ENCODE measurements at regions not wholly inside any gene's neighbourhood (a gene's known extent, or its start where the extent isn't known, plus 50 kb on each side); places are given as distances from the start of the nearest gene placed in this dataset.

DNA sequence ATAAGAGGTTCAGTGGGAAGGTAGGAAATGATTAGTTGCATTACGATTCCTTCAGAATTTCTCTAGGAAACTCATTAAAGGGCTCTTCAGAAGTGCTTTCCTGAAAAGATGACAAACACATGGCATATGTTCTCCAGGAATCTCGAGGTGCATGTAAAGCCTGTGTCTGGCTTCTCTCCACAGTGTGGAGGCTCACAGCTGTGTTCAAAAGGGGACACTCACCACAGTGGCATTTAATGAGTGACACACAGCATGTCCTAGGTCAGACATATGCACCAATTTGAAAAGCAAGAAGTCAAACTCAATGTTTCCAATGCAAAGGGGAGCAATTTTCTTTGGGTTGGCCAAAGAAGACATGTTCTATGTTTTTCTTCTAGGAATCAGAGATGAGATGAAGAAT is 976.9 kb downstream of the MAT2B start:
- Histone ChIP-seq H3K79me2 (ENCODE audit: insufficient read depth, low read length) (no peaks in the 10 kb centered on the region), H3K9me2 (ENCODE audit: low read depth, low read length) (no peaks in the 10 kb centered on the region), H3K4me3 (ENCODE audit: low read depth, low read length, poor library complexity, severe bottlenecking) (no peak overlapping the region), H3K4me1 (ENCODE audit: insufficient read depth, low read length, severe bottlenecking) (no peaks in the 10 kb centered on the region), H3K27me3 (ENCODE audit: insufficient read depth, low read length) (no peaks in the 10 kb centered on the region), H3K36me3 (ENCODE audit: insufficient read depth, low read length) (no peaks in the 10 kb centered on the region), H3F3A (ENCODE audit: insufficient read depth, low read length) (no peaks in the 10 kb centered on the region), H4K20me1 (ENCODE audit: insufficient read depth, low read length) (no peaks in the 10 kb centered on the region), H3K27ac (ENCODE audit: low read depth, low read length, poor library complexity, severe bottlenecking) (no peak overlapping the region), H3K9ac (ENCODE audit: low read length) (no peak overlapping the region), H2AFZ (ENCODE audit: low read length) (no peak overlapping the region), H3K9me3 (ENCODE audit: low read length) (no peaks in the 10 kb centered on the region), H3K4me2 (ENCODE audit: low read length) (no peak overlapping the region)
- TF ChIP-seq EZH2 (IDR thresholded peaks at IDR 0.05; ENCODE audit: borderline replicate concordance, low read length) = no peak
- TF ChIP-seq, protein P1, sequence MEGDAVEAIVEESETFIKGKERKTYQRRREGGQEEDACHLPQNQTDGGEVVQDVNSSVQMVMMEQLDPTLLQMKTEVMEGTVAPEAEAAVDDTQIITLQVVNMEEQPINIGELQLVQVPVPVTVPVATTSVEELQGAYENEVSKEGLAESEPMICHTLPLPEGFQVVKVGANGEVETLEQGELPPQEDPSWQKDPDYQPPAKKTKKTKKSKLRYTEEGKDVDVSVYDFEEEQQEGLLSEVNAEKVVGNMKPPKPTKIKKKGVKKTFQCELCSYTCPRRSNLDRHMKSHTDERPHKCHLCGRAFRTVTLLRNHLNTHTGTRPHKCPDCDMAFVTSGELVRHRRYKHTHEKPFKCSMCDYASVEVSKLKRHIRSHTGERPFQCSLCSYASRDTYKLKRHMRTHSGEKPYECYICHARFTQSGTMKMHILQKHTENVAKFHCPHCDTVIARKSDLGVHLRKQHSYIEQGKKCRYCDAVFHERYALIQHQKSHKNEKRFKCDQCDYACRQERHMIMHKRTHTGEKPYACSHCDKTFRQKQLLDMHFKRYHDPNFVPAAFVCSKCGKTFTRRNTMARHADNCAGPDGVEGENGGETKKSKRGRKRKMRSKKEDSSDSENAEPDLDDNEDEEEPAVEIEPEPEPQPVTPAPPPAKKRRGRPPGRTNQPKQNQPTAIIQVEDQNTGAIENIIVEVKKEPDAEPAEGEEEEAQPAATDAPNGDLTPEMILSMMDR (IDR thresholded peaks at IDR 0.05; ENCODE audit: low read length) = no peak

DNA sequence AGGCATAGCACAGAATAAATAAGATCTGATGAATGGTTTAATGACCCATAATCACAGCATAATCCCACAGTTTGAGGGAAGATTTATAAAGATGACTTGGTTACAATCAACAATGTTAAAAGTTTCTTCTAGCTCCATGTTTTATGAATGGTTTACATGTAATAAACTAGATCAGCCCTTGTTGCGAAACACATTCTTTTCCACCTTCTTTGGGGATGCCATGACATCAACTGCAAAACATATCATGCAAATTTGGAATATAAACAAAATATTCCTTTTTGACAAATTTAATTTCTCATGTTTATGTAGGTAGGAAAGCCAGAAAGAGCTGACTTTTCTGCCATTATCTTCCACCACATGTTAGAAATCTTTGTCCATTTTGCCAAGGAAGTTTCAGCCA is 979.5 kb downstream of the MAT2B start:
- TF ChIP-seq, protein P1 (IDR thresholded peaks at IDR 0.05; ENCODE audit: low read length) = no peak
- no peak for TF ChIP-seq EZH2 (IDR thresholded peaks at IDR 0.05; ENCODE audit: borderline replicate concordance, low read length)
- Histone ChIP-seq H3K4me3 (ENCODE audit: low read depth, low read length, poor library complexity, severe bottlenecking) (no peak overlapping the region), H3K79me2 (ENCODE audit: insufficient read depth, low read length) (no peaks in the 10 kb centered on the region), H3K4me2 (ENCODE audit: low read length) (no peak overlapping the region), H3K27ac (ENCODE audit: low read depth, low read length, poor library complexity, severe bottlenecking) (no peak overlapping the region), H2AFZ (ENCODE audit: low read length) (no peak overlapping the region), H3F3A (ENCODE audit: insufficient read depth, low read length) (no peaks in the 10 kb centered on the region), H3K9me2 (ENCODE audit: low read depth, low read length) (no peaks in the 10 kb centered on the region), H3K27me3 (ENCODE audit: insufficient read depth, low read length) (no peaks in the 10 kb centered on the region), H4K20me1 (ENCODE audit: insufficient read depth, low read length) (no peaks in the 10 kb centered on the region), H3K9ac (ENCODE audit: low read length) (no peak overlapping the region), H3K4me1 (ENCODE audit: insufficient read depth, low read length, severe bottlenecking) (no peaks in the 10 kb centered on the region), H3K9me3 (ENCODE audit: low read length) (no peaks in the 10 kb centered on the region), H3K36me3 (ENCODE audit: insufficient read depth, low read length) (no peaks in the 10 kb centered on the region)

DNA sequence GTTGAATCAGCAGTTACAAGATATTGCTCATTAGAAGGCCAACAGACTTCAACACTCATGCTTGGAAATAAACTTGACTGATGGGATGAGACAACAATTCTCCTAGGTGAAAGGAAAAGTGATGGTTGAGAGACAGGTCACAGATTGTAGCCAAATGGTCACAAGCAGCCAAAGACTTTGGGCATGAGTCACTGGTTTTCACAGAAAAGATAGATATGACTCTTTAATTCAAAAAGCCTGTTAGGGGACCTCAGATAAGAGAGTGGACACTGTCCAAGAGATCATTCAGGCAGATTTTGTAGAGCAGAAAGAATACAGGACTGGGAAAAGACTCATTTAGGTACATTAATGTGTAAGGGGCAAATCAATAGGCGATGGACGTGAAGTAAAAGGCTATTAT is 982.5 kb downstream of the MAT2B start:
- no peak overlapping the region for H2AFZ ChIP-seq (ENCODE audit: low read length)
- H3K4me2 ChIP-seq (ENCODE audit: low read length) = no peak overlapping the region
- TF ChIP-seq EZH2 (IDR thresholded peaks at IDR 0.05; ENCODE audit: borderline replicate concordance, low read length) = no peak
- TF ChIP-seq, protein P1 (IDR thresholded peaks at IDR 0.05; ENCODE audit: low read length) = no peak
- H3K27ac ChIP-seq (ENCODE audit: low read depth, low read length, poor library complexity, severe bottlenecking) = no peak overlapping the region
- H3K36me3 ChIP-seq (ENCODE audit: insufficient read depth, low read length) = no peaks in the 10 kb centered on the region
- H3K9ac ChIP-seq (ENCODE audit: low read length) = no peak overlapping the region
- H3F3A ChIP-seq (ENCODE audit: insufficient read depth, low read length) = no peaks in the 10 kb centered on the region
- H3K9me3 ChIP-seq (ENCODE audit: low read length) = no peaks in the 10 kb centered on the region
- no peaks in the 10 kb centered on the region for H4K20me1 ChIP-seq (ENCODE audit: insufficient read depth, low read length)
- no peaks in the 10 kb centered on the region for H3K27me3 ChIP-seq (ENCODE audit: insufficient read depth, low read length)
- no peaks in the 10 kb centered on the region for H3K79me2 ChIP-seq (ENCODE audit: insufficient read depth, low read length)
- H3K4me3 ChIP-seq (ENCODE audit: low read depth, low read length, poor library complexity, severe bottlenecking) = no peak overlapping the region
- H3K4me1 ChIP-seq (ENCODE audit: insufficient read depth, low read length, severe bottlenecking) = no peaks in the 10 kb centered on the region
- no peaks in the 10 kb centered on the region for H3K9me2 ChIP-seq (ENCODE audit: low read depth, low read length)
